ENCODE measurements at regions not wholly inside any gene's neighbourhood (a gene's known extent, or its start where the extent isn't known, plus 50 kb on each side); places are given as distances from the start of the nearest gene placed in this dataset.

- no peak for TF ChIP-seq CTCF (IDR thresholded peaks at IDR 0.05; ENCODE audit: borderline replicate concordance, extremely low read depth, insufficient read depth)
- FAIRE-seq (no peak), DNase-seq (peak in 3 of 5 donors; percentile 43 to 80 (median 63))
- peak overlapping the region in 2 of 3 donors; percentile 32 to 57 for H3K4me3 ChIP-seq (ENCODE audit: low read length in 3 of 3)
- H3K4me1 ChIP-seq (ENCODE audit: control insufficient read depth in 2 of 3, insufficient read depth in 2 of 3, low read depth in 1 of 3, low read length in 3 of 3): peaks cover 0 to 13% (median 0%) of the 10 kb centered on the region in 3 donors
- H3K9me3 ChIP-seq (ENCODE audit: control insufficient read depth in 2 of 3, insufficient read depth in 1 of 3, low read length in 3 of 3): no peaks in the 10 kb centered on the region
- H3K27ac ChIP-seq (ENCODE audit: low read depth in 2 of 2, low read length in 2 of 2): peak overlapping the region in 1 of 2 donors; percentile 51
- no peak overlapping the region for H3K9ac ChIP-seq (ENCODE audit: low read length in 3 of 3)
- H3K27me3 ChIP-seq (ENCODE audit: control insufficient read depth, insufficient read depth, low read length): no peaks in the 10 kb centered on the region
- intact Hi-C loops (cut with DNase I): no loop called here
- H3K36me3 ChIP-seq (ENCODE audit: control insufficient read depth in 2 of 3, insufficient read depth in 3 of 3, low read length in 3 of 3): no peaks in the 10 kb centered on the region
Measured at GRCh38 chr14:104436741-104437701, 142.5 kb upstream of the C14orf180 start.

GRCh38 chr14:104437703-104438102 lies 141.9 kb upstream of the C14orf180 start:
- H3K4me3 ChIP-seq (ENCODE audit: low read length in 3 of 3): no peak overlapping the region
- FAIRE-seq (no peak), DNase-seq (no peak)
- H3K27me3 ChIP-seq (ENCODE audit: control insufficient read depth, insufficient read depth, low read length): no peaks in the 10 kb centered on the region
- peaks cover 0 to 13% (median 0%) of the 10 kb centered on the region in 3 donors for H3K4me1 ChIP-seq (ENCODE audit: control insufficient read depth in 2 of 3, insufficient read depth in 2 of 3, low read depth in 1 of 3, low read length in 3 of 3)
- H3K36me3 ChIP-seq (ENCODE audit: control insufficient read depth in 2 of 3, insufficient read depth in 3 of 3, low read length in 3 of 3): no peaks in the 10 kb centered on the region
- no peak overlapping the region for H3K9ac ChIP-seq (ENCODE audit: low read length in 3 of 3)
- intact Hi-C loops (cut with DNase I): no loop called here
- no peaks in the 10 kb centered on the region for H3K9me3 ChIP-seq (ENCODE audit: control insufficient read depth in 2 of 3, insufficient read depth in 1 of 3, low read length in 3 of 3)
- H3K27ac ChIP-seq (ENCODE audit: low read depth in 2 of 2, low read length in 2 of 2): no peak overlapping the region
- TF ChIP-seq CTCF (IDR thresholded peaks at IDR 0.05; ENCODE audit: borderline replicate concordance, extremely low read depth, insufficient read depth): no peak

GRCh38 chr14:104438166-104438887 lies 141.2 kb upstream of the C14orf180 start:
- Histone ChIP-seq H3K36me3 (ENCODE audit: control insufficient read depth in 2 of 3, insufficient read depth in 3 of 3, low read length in 3 of 3) (no peaks in the 10 kb centered on the region), H3K4me1 (ENCODE audit: control insufficient read depth in 2 of 3, insufficient read depth in 2 of 3, low read depth in 1 of 3, low read length in 3 of 3) (peaks cover 0 to 13% (median 0%) of the 10 kb centered on the region in 3 donors), H3K27ac (ENCODE audit: low read depth in 2 of 2, low read length in 2 of 2) (no peak overlapping the region), H3K9me3 (ENCODE audit: control insufficient read depth in 2 of 3, insufficient read depth in 1 of 3, low read length in 3 of 3) (no peaks in the 10 kb centered on the region), H3K9ac (ENCODE audit: low read length in 3 of 3) (no peak overlapping the region), H3K27me3 (ENCODE audit: control insufficient read depth, insufficient read depth, low read length) (no peaks in the 10 kb centered on the region), H3K4me3 (ENCODE audit: low read length in 3 of 3) (no peak overlapping the region)
- FAIRE-seq (no peak), DNase-seq (no peak)
- TF ChIP-seq CTCF (IDR thresholded peaks at IDR 0.05; ENCODE audit: borderline replicate concordance, extremely low read depth, insufficient read depth): no peak
- intact Hi-C loops (cut with DNase I): no loop called here
